IMR-90 (cell line): ENCODE measurements at regions not wholly inside any gene's neighbourhood (a gene's known extent, or its start where the extent isn't known, plus 50 kb on each side); places are given as distances from the start of the nearest gene placed in this dataset.

Experiments
- ATAC-seq: fragments of 200-7000 bp; cut with Tn5 transposase; 2 replicates; pipeline ENCODE4 v1.9.1; 2020; ENCODE audit warnings: low read depth, mild to moderate bottlenecking, moderate library complexity
- BruUV-seq: library from RNA; stranded (reverse); fragments of 400-500 nt; replicated peaks from 2 replicates; lab custom pipeline; 2021; lab: Mats Ljungman, UMichigan
- CTCF ChIA-PET: fragments of 300-600 bp; formaldehyde crosslinking; extraction: SDS; loops from one replicate; lab custom pipeline; 2021; ENCODE audit warnings: antibody characterized with exemption; lab: Yijun Ruan, JAX
- POLR2A ChIA-PET: fragments of 300-600 bp; sonication (Branson Sonifier 250); formaldehyde crosslinking; loops from one replicate; lab custom pipeline; 2022; ENCODE audit warnings: antibody characterized with exemption; ENCODE audit not compliant: unreplicated experiment; lab: Charles Lee
- DNase-seq: peaks from one replicate; pipeline ENCODE4 v3.0.0; 2013
- H2AFZ ChIP-seq: replicated peaks from 2 replicates; pipeline ENCODE3; 2013; ENCODE audit warnings: low read length, mild to moderate bottlenecking; ENCODE audit not compliant: poor library complexity
- H2AK5ac ChIP-seq: 2 replicates; pipeline ENCODE4 v1.6.1; 2013; ENCODE audit warnings: low read depth, low read length, inconsistent platforms
- H2AK9ac ChIP-seq: replicated peaks from 2 replicates; pipeline ENCODE3; 2013; ENCODE audit warnings: mild to moderate bottlenecking, low read depth, low read length, moderate library complexity; ENCODE audit not compliant: poor library complexity
- H2BK120ac ChIP-seq: 2 replicates; pipeline ENCODE4 v1.6.1; 2013; ENCODE audit warnings: low read depth, low read length, inconsistent platforms
- H2BK15ac ChIP-seq: 3 replicates; pipeline ENCODE4 v1.6.1; 2013; ENCODE audit warnings: low read depth, low read length, inconsistent platforms
- H2BK20ac ChIP-seq: 2 replicates; pipeline ENCODE4 v1.6.1; 2013; ENCODE audit warnings: low read depth, mild to moderate bottlenecking, inconsistent platforms, low read length, moderate library complexity
- H2BK5ac ChIP-seq: 2 replicates; pipeline ENCODE4 v1.6.1; 2013; ENCODE audit warnings: mild to moderate bottlenecking, low read depth, low read length, inconsistent platforms; ENCODE audit not compliant: poor library complexity, severe bottlenecking
- H3K14ac ChIP-seq: replicated peaks from 2 replicates; pipeline ENCODE4 v1.6.1; 2013; ENCODE audit warnings: low read depth, low read length, inconsistent platforms
- H3K18ac ChIP-seq: 2 replicates; pipeline ENCODE4 v1.6.1; 2013; ENCODE audit warnings: low read depth, low read length, control low read depth
- H3K23ac ChIP-seq: 2 replicates; pipeline ENCODE4 v1.6.1; 2013; ENCODE audit warnings: low read depth, low read length, inconsistent platforms
- H3K27ac ChIP-seq: 2 replicates; pipeline ENCODE4 v1.5.1; 2013; ENCODE audit warnings: mild to moderate bottlenecking, control low read depth, low read length; ENCODE audit not compliant: insufficient read depth
- H3K27me3 ChIP-seq: 2 replicates; pipeline ENCODE4 v1.6.1; 2013; ENCODE audit warnings: low read length; ENCODE audit not compliant: control insufficient read depth, insufficient read depth
- H3K36me3 ChIP-seq: 2 replicates; pipeline ENCODE4 v1.6.1; 2013; ENCODE audit warnings: low read length, mixed read lengths; ENCODE audit not compliant: control insufficient read depth, insufficient read depth
- H3K4ac ChIP-seq: 2 replicates; pipeline ENCODE4 v1.6.1; 2013; ENCODE audit warnings: low read depth, low read length, inconsistent platforms
- H3K4me1 ChIP-seq: 2 replicates; pipeline ENCODE4 v1.6.1; 2013; ENCODE audit warnings: low read length, mixed read lengths; ENCODE audit not compliant: control insufficient read depth, insufficient read depth
- H3K4me2 ChIP-seq: 2 replicates; pipeline ENCODE4 v1.6.1; 2013; ENCODE audit warnings: low read depth, mild to moderate bottlenecking, control low read depth, low read length, moderate library complexity
- H3K4me3 ChIP-seq: 2 replicates; pipeline ENCODE4 v1.5.1; 2013; ENCODE audit warnings: low read depth, mild to moderate bottlenecking, control low read depth, low read length, moderate library complexity; ENCODE audit not compliant: insufficient read depth
- H3K56ac ChIP-seq: 2 replicates; pipeline ENCODE4 v1.6.1; 2013; ENCODE audit warnings: low read length, inconsistent platforms; ENCODE audit not compliant: insufficient read depth; ENCODE audit errors: extremely low read depth
- H3K79me1 ChIP-seq, 2 experiments: 2 replicates each; pipeline ENCODE4 v1.6.1; 2013; ENCODE audit warnings: low read length in 2 of 2, inconsistent platforms in 1 of 2, low read depth in 1 of 2
- H3K9ac ChIP-seq: 2 replicates; pipeline ENCODE4 v1.6.1; 2013; ENCODE audit warnings: low read depth, low read length, control low read depth
- H3K9me1 ChIP-seq: 2 replicates; pipeline ENCODE4 v1.6.1; 2013; ENCODE audit warnings: low read length, inconsistent platforms; ENCODE audit not compliant: insufficient read depth
- H3K9me3 ChIP-seq: 2 replicates; pipeline ENCODE4 v1.6.1; 2013; ENCODE audit warnings: low read length; ENCODE audit not compliant: control insufficient read depth, insufficient read depth
- H4K20me1 ChIP-seq: 2 replicates; pipeline ENCODE4 v1.6.1; 2013; ENCODE audit warnings: low read length, inconsistent platforms; ENCODE audit not compliant: insufficient read depth
- H4K5ac ChIP-seq: 2 replicates; pipeline ENCODE4 v1.6.1; 2013; ENCODE audit warnings: mild to moderate bottlenecking, low read depth, low read length, control low read depth
- H4K8ac ChIP-seq, 2 experiments: 2 replicates each; pipeline ENCODE4 v1.6.1; 2013; ENCODE audit warnings: low read depth in 2 of 2, low read length in 2 of 2, control low read depth in 1 of 2, inconsistent platforms in 1 of 2
- H4K91ac ChIP-seq: 2 replicates; pipeline ENCODE4 v1.6.1; 2013; ENCODE audit warnings: low read depth, low read length, inconsistent platforms; ENCODE audit not compliant: insufficient read depth
- BHLHE40 ChIP-seq: fragments of 150-350 bp; IDR thresholded peaks from 2 replicates; pipeline ENCODE4 v1.6.1; 2016; ENCODE audit warnings: mild to moderate bottlenecking, low read depth, low read length
- CTCF ChIP-seq: conservative IDR thresholded peaks from 2 replicates; pipeline ENCODE4 v1.5.1; 2012; ENCODE audit warnings: mild to moderate bottlenecking, low read depth, low read length, improper control_type of control experiment
- ELK1 ChIP-seq: fragments of 150-350 bp; IDR thresholded peaks from 2 replicates; pipeline ENCODE4 v1.6.1; 2016; ENCODE audit warnings: low read depth, mild to moderate bottlenecking, low read length, moderate library complexity, borderline replicate concordance
- FOS ChIP-seq: fragments of 150-350 bp; IDR thresholded peaks from 2 replicates; pipeline ENCODE4 v1.6.1; 2016; ENCODE audit warnings: low read depth, low read length
- MAFK ChIP-seq: IDR thresholded peaks from 2 replicates; pipeline ENCODE4 v1.6.1; 2012; ENCODE audit warnings: low read depth, low read length, improper control_type of control experiment
- MAZ ChIP-seq: IDR thresholded peaks from 2 replicates; pipeline ENCODE4 v1.6.1; 2012; ENCODE audit warnings: low read depth, mild to moderate bottlenecking, low read length, improper control_type of control experiment, moderate library complexity, borderline replicate concordance
- RFX5 ChIP-seq: IDR thresholded peaks from 2 replicates; pipeline ENCODE4 v1.8.0; 2012; ENCODE audit warnings: low read depth, mild to moderate bottlenecking, low read length, moderate library complexity
- WGBS, 2 experiments: methylation state at CpG; one replicate each; pipeline versions ENCODE4 v1.1.5 to v1.1.7; 2013; ENCODE audit warnings: missing lambda C conversion rate in 2 of 2; ENCODE audit not compliant: insufficient read length in 1 of 2; ENCODE audit errors: extremely low coverage in 2 of 2; 5-methylcytosine and 5-hydroxymethylcytosine counted together
- dilution Hi-C: fragments of 300-500 bp; cut with HindIII; formaldehyde crosslinking; loops from one replicate; pipeline ENCODE4 v1.14.3; 2018; ENCODE audit warnings: low sequenced_read_pairs; ENCODE audit not compliant: unreplicated experiment
- in situ Hi-C: fragments of 300-500 bp; cut with MboI; formaldehyde crosslinking; loops from 3 replicates; pipeline ENCODE4 v1.14.3; 2019; ENCODE audit warnings: low sequenced_read_pairs, inconsistent platforms, mixed read lengths
- intact Hi-C: fragments of 100-400 bp; cut with micrococcal nuclease; formaldehyde crosslinking; loops from 2 replicates; pipeline ENCODE4 v1.10.0; 2022

- intact Hi-C loops, result no loop called here
- H2BK20ac ChIP-seq, result no peak overlapping the region
- no peak overlapping the region for H3K56ac ChIP-seq
- no peaks in the 10 kb centered on the region; the same call in 1 of the 2 replicates for H3K9me3 ChIP-seq
- no TSS peak for BruUV-seq
- no peak overlapping the region for H3K23ac ChIP-seq
- in situ Hi-C loops, result no loop called here
- no peaks in the 10 kb centered on the region for H3K9me1 ChIP-seq
- no peaks in the 10 kb centered on the region for H3K4me1 ChIP-seq
- H3K4me3 ChIP-seq, result no peak overlapping the region
- H3K4me2 ChIP-seq, result no peak overlapping the region
- H3K79me1 ChIP-seq, result no peaks in the 10 kb centered on the region
- no peaks in the 10 kb centered on the region for H3K27me3 ChIP-seq
- H4K5ac ChIP-seq, result no peak overlapping the region
- H2BK120ac ChIP-seq, result no peak overlapping the region
- H2BK5ac ChIP-seq, result no peak overlapping the region
- H2AFZ ChIP-seq, result no peak overlapping the region
- H4K8ac ChIP-seq, result no peak overlapping the region
- H3K18ac ChIP-seq, result no peak overlapping the region
- H2BK15ac ChIP-seq, result no peak overlapping the region
- dilution Hi-C loops, result no loop called here
- H2AK5ac ChIP-seq, result no peak overlapping the region
- H3K4ac ChIP-seq, result no peak overlapping the region
- no peak overlapping the region for H3K14ac ChIP-seq
- DNase-seq (no peak), ATAC-seq (no peak)
- no peak for TF ChIP-seq MAFK
- TF ChIP-seq MAZ, result no peak
- no peak for TF ChIP-seq ELK1
- no peak for TF ChIP-seq RFX5
- TF ChIP-seq CTCF, result no peak
- no peak for TF ChIP-seq FOS
- TF ChIP-seq BHLHE40, result no peak
- no peak overlapping the region for H3K9ac ChIP-seq
- H4K91ac ChIP-seq, result no peak overlapping the region
- ChIA-PET POLR2A (no interaction called here), CTCF (no interaction called here)
- no CpG with 5 or more reads among the region's 3 CpGs for WGBS, 2 experiments
- no peak overlapping the region for H3K27ac ChIP-seq
- H2AK9ac ChIP-seq, result no peak overlapping the region
- H4K20me1 ChIP-seq, result no peaks in the 10 kb centered on the region
- H3K36me3 ChIP-seq, result no peaks in the 10 kb centered on the region
These were observed 481.1 kb downstream of the TFAP2B start for GRCh38 chr6:51299621-51300380.
